HCT116 (cell line): ENCODE measurements at regions not wholly inside any gene's neighbourhood (a gene's known extent, or its start where the extent isn't known, plus 50 kb on each side); places are given as distances from the start of the nearest gene placed in this dataset.

Source experiments
- CBX3 ChIP-seq: IDR thresholded peaks from 2 replicates; pipeline ENCODE4 v1.6.1; 2012; ENCODE audit warnings: low read depth
- CTCF ChIP-seq, 3 experiments: fragments of 200-600 bp in 1 of 3; sonication (generic) in 1 of 3; IDR thresholded peaks in 2 of 3; conservative IDR thresholded peaks in 1 of 3; 2 replicates each; pipeline ENCODE4 v1.5.1; 2012 to 2017; ENCODE audit warnings: low read depth in 2 of 3, low read length in 2 of 3, antibody characterized with exemption in 1 of 3, borderline replicate concordance in 1 of 3, control low read depth in 1 of 3, mild to moderate bottlenecking in 1 of 3, mixed read lengths in 1 of 3, mixed run types in 1 of 3, moderate library complexity in 1 of 3; ENCODE audit not compliant: insufficient read depth in 1 of 3
- EZH2phosphoT487 ChIP-seq: fragments of 200-600 bp; IDR thresholded peaks from 2 replicates; pipeline ENCODE4 v1.6.1; 2018; ENCODE audit warnings: antibody characterized with exemption, borderline replicate concordance
- POLR2A ChIP-seq: IDR thresholded peaks from 2 replicates; pipeline ENCODE4 v1.7.0; 2011; ENCODE audit warnings: borderline replicate concordance; ENCODE audit not compliant: insufficient read depth, insufficient read length; ENCODE audit errors: extremely low read depth
- POLR2AphosphoS5 ChIP-seq: IDR thresholded peaks from 2 replicates; pipeline ENCODE4 v1.6.1; 2011; ENCODE audit warnings: mild to moderate bottlenecking, low read depth, low read length, moderate library complexity
- REST ChIP-seq: IDR thresholded peaks from 2 replicates; pipeline ENCODE4 v1.6.1; 2012; ENCODE audit warnings: low read depth
- SIN3A ChIP-seq: IDR thresholded peaks from 2 replicates; pipeline ENCODE4 v1.6.1; 2012; ENCODE audit warnings: low read depth

- TF ChIP-seq POLR2A (no peak), CTCF (IDR thresholded peaks at IDR 0.05 in 2 of 3, conservative IDR thresholded peaks at IDR 0.05 in 1 of 3; ENCODE audit: borderline replicate concordance in 1 of 3, insufficient read depth in 1 of 3, low read depth in 2 of 3, low read length in 2 of 3) (no peak), SIN3A (no peak), CBX3 (no peak), EZH2phosphoT487 (no peak), REST (no peak), POLR2AphosphoS5 (no peak)
These were observed 194.9 kb upstream of the ZNF184 start for GRCh38 chr6:27667657-27668441.
